Keratinocyte (primary cell): ENCODE measurements at regions not wholly inside any gene's neighbourhood (a gene's known extent, or its start where the extent isn't known, plus 50 kb on each side); places are given as distances from the start of the nearest gene placed in this dataset.

Experiments
- DNase-seq: peaks from one replicate; pipeline ENCODE4 v3.0.0-alpha.2; 2011; ENCODE audit warnings: low read depth, missing footprints, low spot score
- FAIRE-seq: peaks from 2 replicates; lab custom pipeline; 2011; peaks lifted over from hg19 to GRCh38; lab: Jason Lieb, UNC
- H2AFZ ChIP-seq: 2 replicates; pipeline ENCODE4 v1.6.0; 2012; ENCODE audit warnings: low read length, control low read depth, inconsistent platforms; ENCODE audit not compliant: control insufficient read depth
- H3K27ac ChIP-seq: 2 replicates; pipeline ENCODE4 v1.5.1; 2011; ENCODE audit warnings: low read length; ENCODE audit not compliant: control insufficient read depth, insufficient read depth
- H3K27me3 ChIP-seq: 3 replicates; pipeline ENCODE4 v1.6.0; 2011; ENCODE audit warnings: low read length; ENCODE audit not compliant: control insufficient read depth, insufficient read depth; ENCODE audit errors: extremely low read depth
- H3K36me3 ChIP-seq, 2 experiments: 2 replicates in 1 of 2; 3 replicates in 1 of 2; pipeline ENCODE4 v1.5.1; 2011; ENCODE audit warnings: low read length in 2 of 2, mild to moderate bottlenecking in 1 of 2; ENCODE audit not compliant: control insufficient read depth in 2 of 2, insufficient read depth in 2 of 2; ENCODE audit errors: extremely low read depth in 1 of 2
- H3K4me1 ChIP-seq: 3 replicates; pipeline ENCODE4 v1.5.1; 2011; ENCODE audit warnings: low read length; ENCODE audit not compliant: control insufficient read depth, insufficient read depth; ENCODE audit errors: extremely low read depth
- H3K4me2 ChIP-seq: 3 replicates; pipeline ENCODE4 v1.6.0; 2011; ENCODE audit warnings: low read depth, low read length; ENCODE audit not compliant: control insufficient read depth, insufficient read depth; ENCODE audit errors: extremely low read depth
- H3K4me3 ChIP-seq, 3 experiments: fragments of 200-600 bp in 1 of 3; sonication (generic) in 1 of 3; 2 replicates in 2 of 3; 3 replicates in 1 of 3; pipeline ENCODE4 v1.5.1; 2011 to 2016; ENCODE audit warnings: low read length in 3 of 3, mild to moderate bottlenecking in 3 of 3, control low read depth in 2 of 3, inconsistent platforms in 1 of 3, low read depth in 1 of 3, mixed read lengths in 1 of 3, mixed run types in 1 of 3, moderate library complexity in 1 of 3; ENCODE audit not compliant: control insufficient read depth in 2 of 3, insufficient read depth in 2 of 3; ENCODE audit errors: extremely low read depth in 1 of 3
- H3K79me2 ChIP-seq: 2 replicates; pipeline ENCODE4 v1.6.0; 2012; ENCODE audit warnings: low read length; ENCODE audit not compliant: control insufficient read depth, insufficient read depth
- H3K9ac ChIP-seq: 3 replicates; pipeline ENCODE4 v1.6.0; 2011; ENCODE audit warnings: low read length; ENCODE audit not compliant: control insufficient read depth, insufficient read depth; ENCODE audit errors: extremely low read depth
- H3K9me1 ChIP-seq: 3 replicates; pipeline ENCODE4 v1.6.0; 2011; ENCODE audit warnings: low read length; ENCODE audit not compliant: control insufficient read depth, insufficient read depth; ENCODE audit errors: extremely low read depth
- H3K9me3 ChIP-seq: 2 replicates; pipeline ENCODE4 v1.5.1; 2012; ENCODE audit warnings: low read depth, low read length; ENCODE audit not compliant: control insufficient read depth
- H4K20me1 ChIP-seq: 3 replicates; pipeline ENCODE4 v1.6.0; 2011; ENCODE audit warnings: low read length; ENCODE audit not compliant: control insufficient read depth, insufficient read depth; ENCODE audit errors: extremely low read depth
- EZH2 ChIP-seq: IDR thresholded peaks from one replicate; pipeline ENCODE4 v1.6.1; 2012; ENCODE audit warnings: inconsistent platforms, mild to moderate bottlenecking, low read length, moderate library complexity
- dilution Hi-C: fragments of 300-500 bp; cut with MboI; formaldehyde crosslinking; loops from one replicate; pipeline ENCODE4 v1.7.0; 2020; ENCODE audit warnings: low sequenced_read_pairs; ENCODE audit not compliant: extremely low pct_ligation_motif_present
- TF ChIP-seq, protein P1 (sequence below), 3 experiments: IDR thresholded peaks in 1 of 3; conservative IDR thresholded peaks in 1 of 3; optimal IDR thresholded peaks in 1 of 3; 2 replicates in 2 of 3; 3 replicates in 1 of 3; pipeline versions ENCODE3 to v1.5.1; 2011; ENCODE audit warnings: low read length in 3 of 3, mild to moderate bottlenecking in 3 of 3, moderate library complexity in 2 of 3, control low read depth in 1 of 3, inconsistent platforms in 1 of 3; ENCODE audit not compliant: insufficient read depth in 2 of 3; ENCODE audit errors: extremely low read depth in 1 of 3

DNA sequence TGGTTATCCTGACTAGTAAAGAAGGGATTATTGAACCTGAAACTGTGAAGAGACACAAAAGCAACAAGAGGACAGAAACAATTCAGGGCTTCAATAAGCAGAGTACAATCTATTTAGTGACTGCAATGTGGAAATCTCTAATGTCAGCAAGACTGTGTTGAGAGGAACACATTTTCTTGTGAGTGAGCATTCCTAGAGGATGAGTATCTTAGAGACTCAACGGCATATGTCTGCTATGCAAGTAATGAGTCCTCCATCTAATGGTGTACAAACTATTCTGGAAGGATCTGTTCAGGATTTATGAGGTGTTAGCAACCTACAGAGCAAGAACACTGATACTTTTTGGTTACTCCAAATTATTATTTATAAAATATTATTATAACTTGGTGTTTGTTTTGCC lies 226.5 kb upstream of the NDN start:
- Histone ChIP-seq H3K4me3 (no peak overlapping the region), H3K4me1 (no peaks in the 10 kb centered on the region), H3K9ac (no peak overlapping the region), H3K27ac (no peak overlapping the region), H3K9me1 (no peaks in the 10 kb centered on the region), H3K79me2 (no peaks in the 10 kb centered on the region), H4K20me1 (no peaks in the 10 kb centered on the region), H2AFZ (no peak overlapping the region), H3K27me3 (no peaks in the 10 kb centered on the region), H3K4me2 (no peak overlapping the region), H3K36me3 (no peaks in the 10 kb centered on the region), H3K9me3 (peaks cover 4% of the 10 kb centered on the region)
- DNase-seq = no peak
- TF ChIP-seq EZH2 = no peak
- TF ChIP-seq, protein P1, sequence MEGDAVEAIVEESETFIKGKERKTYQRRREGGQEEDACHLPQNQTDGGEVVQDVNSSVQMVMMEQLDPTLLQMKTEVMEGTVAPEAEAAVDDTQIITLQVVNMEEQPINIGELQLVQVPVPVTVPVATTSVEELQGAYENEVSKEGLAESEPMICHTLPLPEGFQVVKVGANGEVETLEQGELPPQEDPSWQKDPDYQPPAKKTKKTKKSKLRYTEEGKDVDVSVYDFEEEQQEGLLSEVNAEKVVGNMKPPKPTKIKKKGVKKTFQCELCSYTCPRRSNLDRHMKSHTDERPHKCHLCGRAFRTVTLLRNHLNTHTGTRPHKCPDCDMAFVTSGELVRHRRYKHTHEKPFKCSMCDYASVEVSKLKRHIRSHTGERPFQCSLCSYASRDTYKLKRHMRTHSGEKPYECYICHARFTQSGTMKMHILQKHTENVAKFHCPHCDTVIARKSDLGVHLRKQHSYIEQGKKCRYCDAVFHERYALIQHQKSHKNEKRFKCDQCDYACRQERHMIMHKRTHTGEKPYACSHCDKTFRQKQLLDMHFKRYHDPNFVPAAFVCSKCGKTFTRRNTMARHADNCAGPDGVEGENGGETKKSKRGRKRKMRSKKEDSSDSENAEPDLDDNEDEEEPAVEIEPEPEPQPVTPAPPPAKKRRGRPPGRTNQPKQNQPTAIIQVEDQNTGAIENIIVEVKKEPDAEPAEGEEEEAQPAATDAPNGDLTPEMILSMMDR (optimal IDR thresholded peaks at IDR 0.05 in 1 of 3, IDR thresholded peaks at IDR 0.05 in 1 of 3, conservative IDR thresholded peaks at IDR 0.05 in 1 of 3; ENCODE audit: extremely low read depth in 1 of 3, insufficient read depth in 2 of 3, low read length in 3 of 3) = no peak
- dilution Hi-C loops = no loop called here
- FAIRE-seq = no peak

DNA sequence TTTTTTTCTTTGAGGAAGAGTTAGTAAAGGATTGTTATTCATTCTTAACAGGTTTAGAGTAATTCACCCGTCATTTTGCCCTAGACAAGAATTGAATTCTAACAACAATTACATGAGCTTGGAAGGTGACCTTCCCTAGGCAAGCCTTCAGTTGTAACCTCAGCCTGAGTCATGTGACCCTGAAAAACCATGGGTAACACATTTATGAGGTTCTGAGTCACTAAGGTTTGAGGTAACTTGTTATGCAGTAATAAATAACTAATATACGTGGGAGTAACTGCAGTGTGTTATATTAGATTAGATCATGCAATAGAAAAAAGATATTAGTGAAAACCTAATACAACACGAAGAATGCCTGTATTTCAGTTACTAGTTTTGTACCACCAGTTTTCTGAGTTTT lies 237.6 kb upstream of the NDN start:
- H4K20me1 ChIP-seq = no peaks in the 10 kb centered on the region
- dilution Hi-C loops = no loop called here
- FAIRE-seq = no peak
- H3K4me3 ChIP-seq = no peak overlapping the region
- no peak overlapping the region for H3K4me2 ChIP-seq
- no peaks in the 10 kb centered on the region for H3K4me1 ChIP-seq
- H3K9me3 ChIP-seq = peaks cover 2% of the 10 kb centered on the region
- no peak overlapping the region for H2AFZ ChIP-seq
- no peaks in the 10 kb centered on the region for H3K36me3 ChIP-seq
- no peaks in the 10 kb centered on the region for H3K79me2 ChIP-seq
- DNase-seq = no peak
- H3K9ac ChIP-seq = no peak overlapping the region
- no peaks in the 10 kb centered on the region for H3K27me3 ChIP-seq
- no peaks in the 10 kb centered on the region for H3K9me1 ChIP-seq
- no peak overlapping the region for H3K27ac ChIP-seq
- TF ChIP-seq, protein P1 (optimal IDR thresholded peaks at IDR 0.05 in 1 of 3, IDR thresholded peaks at IDR 0.05 in 1 of 3, conservative IDR thresholded peaks at IDR 0.05 in 1 of 3; ENCODE audit: extremely low read depth in 1 of 3, insufficient read depth in 2 of 3, low read length in 3 of 3) = no peak
- TF ChIP-seq EZH2 = no peak
